DMS 273 (cell line): ENCODE measurements at regions not wholly inside any gene's neighbourhood (a gene's known extent, or its start where the extent isn't known, plus 50 kb on each side); places are given as distances from the start of the nearest gene placed in this dataset.
"Not testable (repeated sequence)": the region's sequence is repeated elsewhere in the genome, so short reads cannot be mapped to it uniquely, and the experiment has no call there.

ENCODE experiments used
- DNase-seq: peaks from one replicate; lab custom pipeline; 2025; ENCODE audit not compliant: unreplicated experiment; lab: John Stamatoyannopoulos, UW

GRCh38 chr20:30895354-30895711 is 362.1 kb upstream of the DEFB115 start:
- DNase-seq = not testable (repeated sequence)

- DNase-seq = not testable (repeated sequence)
Measured at GRCh38 chr20:30899370-30900079, 357.9 kb upstream of the DEFB115 start.

GRCh38 chr20:30900080-30900719 is 357.3 kb upstream of the DEFB115 start:
- not testable (repeated sequence) for DNase-seq

GRCh38 chr20:30905231-30905630 is 352.2 kb upstream of the DEFB115 start:
- not testable (repeated sequence) for DNase-seq

- DNase-seq = no peak
Measured at GRCh38 chr20:30910937-30911725, 346.3 kb upstream of the DEFB115 start.

GRCh38 chr20:30911832-30912660 is 345.4 kb upstream of the DEFB115 start:
- DNase-seq = not testable (repeated sequence)

- DNase-seq = not testable (repeated sequence)
Measured at GRCh38 chr20:30912661-30913026, 344.8 kb upstream of the DEFB115 start.

GRCh38 chr20:30916404-30916803 is 341.1 kb upstream of the DEFB115 start:
- DNase-seq = not testable (repeated sequence)

GRCh38 chr20:30919514-30920188 is 337.8 kb upstream of the DEFB115 start:
- DNase-seq = no peak

- no peak for DNase-seq
Measured at GRCh38 chr20:30921286-30922071, 336.0 kb upstream of the DEFB115 start.

GRCh38 chr20:30922129-30922528 is 335.3 kb upstream of the DEFB115 start:
- DNase-seq = no peak

- no peak for DNase-seq
Measured at GRCh38 chr20:30937790-30938189, 319.7 kb upstream of the DEFB115 start.

GRCh38 chr20:30949761-30950160 is 307.7 kb upstream of the DEFB115 start:
- no peak for DNase-seq

GRCh38 chr20:30951088-30951487 is 306.4 kb upstream of the DEFB115 start:
- DNase-seq = not testable (repeated sequence)

GRCh38 chr20:30956649-30957048 is 300.8 kb upstream of the DEFB115 start:
- DNase-seq = not testable (repeated sequence)

- not testable (repeated sequence) for DNase-seq
Measured at GRCh38 chr20:30959208-30959607, 298.3 kb upstream of the DEFB115 start.

- no peak for DNase-seq
Measured at GRCh38 chr20:30963591-30963990, 293.9 kb upstream of the DEFB115 start.

- DNase-seq = not testable (repeated sequence)
Measured at GRCh38 chr20:30975859-30976258, 281.6 kb upstream of the DEFB115 start.

- DNase-seq = no peak
Measured at GRCh38 chr20:30985386-30985785, 272.1 kb upstream of the DEFB115 start.
